ENCODE measurements at regions not wholly inside any gene's neighbourhood (a gene's known extent, or its start where the extent isn't known, plus 50 kb on each side); places are given as distances from the start of the nearest gene placed in this dataset.
"Not testable (repeated sequence)": the region's sequence is repeated elsewhere in the genome, so short reads cannot be mapped to it uniquely, and the experiment has no call there.

DNA sequence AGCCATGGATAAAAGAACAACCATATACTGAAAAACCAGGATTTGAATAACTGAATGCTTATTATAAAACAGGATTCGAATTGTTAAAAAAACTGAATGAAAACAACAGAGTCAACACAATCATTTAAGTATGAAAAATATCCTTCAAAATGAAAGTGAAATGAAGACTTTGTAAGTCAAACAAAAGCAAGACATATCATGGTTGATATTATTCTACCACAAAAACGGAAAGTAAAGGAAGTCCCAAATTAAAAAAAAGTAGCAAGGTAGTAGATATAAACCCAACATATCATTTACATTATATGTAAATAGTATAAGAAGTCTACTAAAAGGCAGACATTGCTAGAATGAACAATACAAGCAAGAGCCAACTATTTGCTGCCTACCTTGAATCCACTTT, 63.1 kb upstream of the POTEC start:
- H3K27ac Mint-ChIP-seq = peak overlapping the region in 1 of 2 donors; percentile 42

DNA sequence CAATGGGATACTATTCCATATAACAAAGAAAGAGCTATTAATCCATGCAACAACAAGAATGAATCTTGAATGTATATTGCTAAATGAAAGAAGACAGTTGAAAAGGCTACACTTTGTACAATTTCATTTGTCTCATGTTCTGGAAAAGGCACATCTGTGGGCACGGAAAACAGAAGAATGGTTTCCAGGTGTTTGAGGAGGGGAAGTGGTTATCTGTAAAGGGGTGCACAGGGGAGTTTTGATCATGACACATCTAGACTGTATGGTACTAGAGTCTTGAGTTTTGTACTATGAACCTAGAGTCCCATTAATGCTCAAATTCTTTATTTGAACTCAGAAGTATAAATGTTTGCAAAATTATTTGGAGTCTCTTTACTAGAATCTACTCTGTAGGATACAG, 64.0 kb upstream of the POTEC start:
- DNase-seq; H3K27ac Mint-ChIP-seq; H3K36me3 Mint-ChIP-seq (ENCODE audit: insufficient read depth); ATAC-seq (replicated peaks); H3K27me3 Mint-ChIP-seq; H3K9me3 Mint-ChIP-seq: not testable (repeated sequence)
- Mint-ChIP-seq H3K4me1 (ENCODE audit: low read depth in 2 of 2) (peaks cover 9 to 20% of the 10 kb centered on the region in 2 donors), H3K4me3 (peak overlapping the region; percentile 22 to 59)

More for the DNA sequence above, 63.1 kb upstream of the POTEC start:
- ATAC-seq (replicated peaks) = peak; percentile 44
- not testable (repeated sequence) for DNase-seq; H3K36me3 Mint-ChIP-seq (ENCODE audit: insufficient read depth); H3K27me3 Mint-ChIP-seq; H3K9me3 Mint-ChIP-seq
- peak overlapping the region; percentile 22 to 59 for H3K4me3 Mint-ChIP-seq
- peaks cover 9 to 17% of the 10 kb centered on the region in 2 donors for H3K4me1 Mint-ChIP-seq (ENCODE audit: low read depth in 2 of 2)

DNA sequence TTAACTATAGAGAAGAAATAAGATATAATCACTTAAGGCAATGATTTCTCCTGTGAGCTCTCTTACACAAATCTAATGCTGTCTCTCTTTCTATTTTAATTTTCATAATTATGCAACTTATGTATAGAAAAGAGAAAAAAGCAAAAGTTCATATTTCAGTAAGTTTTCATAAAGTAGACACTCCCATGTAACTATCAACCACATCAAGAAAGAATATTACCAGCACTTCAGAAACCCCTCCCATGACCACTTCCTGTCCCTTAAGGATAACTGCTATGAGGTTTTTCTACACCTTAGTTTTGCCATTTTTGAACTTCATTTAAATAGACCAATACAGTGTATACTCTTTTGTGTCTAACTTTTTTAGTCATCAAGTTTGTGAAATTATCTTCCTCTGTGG, 69.0 kb upstream of the POTEC start:
- not testable (repeated sequence) for DNase-seq; H3K9me3 Mint-ChIP-seq; H3K27me3 Mint-ChIP-seq; H3K36me3 Mint-ChIP-seq (ENCODE audit: insufficient read depth); H3K27ac Mint-ChIP-seq
- ATAC-seq (replicated peaks) = peak; percentile 99
- H3K4me1 Mint-ChIP-seq (ENCODE audit: low read depth in 2 of 2) = peaks cover 7 to 12% of the 10 kb centered on the region in 2 donors
- H3K4me3 Mint-ChIP-seq = peak overlapping the region; percentile 36 to 63

DNA sequence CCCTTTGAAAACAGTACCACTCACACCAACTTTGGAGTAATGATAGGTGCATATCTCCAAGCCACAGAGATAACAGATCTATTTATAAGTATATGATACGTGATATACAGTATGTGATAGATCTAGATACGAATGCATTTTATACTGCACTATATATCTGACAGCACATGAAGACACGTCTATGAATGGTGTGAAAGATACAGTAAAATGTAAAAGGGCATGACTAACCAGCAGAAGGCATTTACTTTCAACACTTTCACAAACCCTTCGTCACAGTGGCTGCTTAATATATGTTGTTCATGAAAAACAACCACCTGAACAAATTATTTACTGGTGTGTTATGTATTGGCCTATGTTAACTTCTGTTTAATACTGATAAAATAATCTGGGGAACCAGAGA, 71.1 kb upstream of the POTEC start:
- H3K36me3 Mint-ChIP-seq (ENCODE audit: insufficient read depth); DNase-seq; H3K4me3 Mint-ChIP-seq; ATAC-seq (replicated peaks); H3K27ac Mint-ChIP-seq; H3K27me3 Mint-ChIP-seq: not testable (repeated sequence)
- Mint-ChIP-seq H3K4me1 (ENCODE audit: low read depth in 2 of 2) (peaks cover 7 to 12% of the 10 kb centered on the region in 2 donors), H3K9me3 (peaks cover 4 to 13% of the 10 kb centered on the region in 2 donors)

DNA sequence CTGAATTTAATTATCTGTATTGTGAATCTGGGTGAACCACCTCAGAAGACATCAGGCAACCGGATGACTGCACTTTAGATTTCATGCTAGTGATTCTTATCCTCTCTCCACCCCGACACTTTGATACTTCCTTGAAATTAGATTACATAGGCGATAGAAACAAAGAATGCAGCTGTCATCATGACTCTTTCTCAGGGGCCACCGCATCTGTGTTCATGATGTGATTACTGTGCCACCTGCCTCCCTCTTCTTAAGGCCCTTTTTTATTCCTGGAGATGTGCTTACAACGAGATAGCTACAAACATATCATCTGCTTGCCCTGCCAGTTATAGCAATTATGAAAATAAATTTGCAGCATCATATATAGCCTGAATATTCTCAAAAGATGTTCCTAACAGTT, 83.9 kb upstream of the POTEC start:
- not testable (repeated sequence) for H3K27me3 Mint-ChIP-seq; H3K9me3 Mint-ChIP-seq; DNase-seq; H3K4me3 Mint-ChIP-seq; H3K36me3 Mint-ChIP-seq (ENCODE audit: insufficient read depth); H3K4me1 Mint-ChIP-seq (ENCODE audit: low read depth in 2 of 2); H3K27ac Mint-ChIP-seq; ATAC-seq (replicated peaks)

DNA sequence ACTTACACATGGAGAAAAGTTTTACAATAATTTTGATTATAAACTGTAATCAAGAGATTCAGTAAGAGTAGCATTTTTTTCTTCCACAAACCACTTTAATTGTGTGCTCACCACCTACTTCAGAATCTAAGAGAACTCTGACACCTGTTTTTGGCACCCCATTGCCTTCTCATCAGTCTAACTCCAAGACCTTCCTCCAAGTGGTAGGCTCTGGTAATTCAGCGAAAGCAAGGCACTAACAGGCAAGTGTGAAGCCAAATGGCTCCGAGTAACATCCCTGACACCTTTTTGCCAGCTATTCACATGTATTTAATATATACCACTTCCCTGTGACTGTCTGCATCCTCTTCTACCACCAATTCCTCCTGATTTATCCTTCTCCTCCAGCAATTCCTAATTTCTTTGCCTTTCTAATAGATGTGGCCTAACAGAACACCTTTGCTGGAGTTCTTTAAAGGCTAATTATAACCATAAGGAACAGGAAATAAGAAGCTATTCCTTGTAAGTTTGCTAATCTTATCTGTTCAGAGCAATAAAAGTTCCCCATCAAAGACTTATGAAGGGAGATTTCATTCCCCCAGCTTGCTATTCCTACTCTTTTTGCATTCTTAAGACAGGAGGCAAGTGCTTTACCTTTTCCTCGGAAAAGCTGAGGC, 85.1 kb upstream of the POTEC start:
- ATAC-seq (replicated peaks); H3K27me3 Mint-ChIP-seq; H3K4me1 Mint-ChIP-seq (ENCODE audit: low read depth in 2 of 2); H3K9me3 Mint-ChIP-seq; H3K4me3 Mint-ChIP-seq; DNase-seq; H3K36me3 Mint-ChIP-seq (ENCODE audit: insufficient read depth); H3K27ac Mint-ChIP-seq: not testable (repeated sequence)

DNA sequence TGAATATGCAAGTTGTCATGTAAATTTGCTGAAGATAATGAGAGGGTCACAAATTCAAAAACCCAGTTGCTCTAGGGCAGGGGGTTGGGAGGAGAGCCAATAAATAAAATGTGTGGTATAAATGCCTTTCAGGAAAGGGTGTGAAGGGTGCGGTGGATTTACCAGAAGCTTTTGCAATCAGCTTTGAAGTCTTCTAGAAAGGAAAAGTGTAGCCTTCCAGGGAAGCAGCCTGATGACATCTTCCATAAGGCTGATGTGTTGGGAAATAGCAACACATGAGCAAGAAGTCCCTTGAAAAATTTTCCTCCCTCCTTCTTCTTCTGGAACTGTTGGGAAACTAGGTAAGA, 85.6 kb upstream of the POTEC start:
- not testable (repeated sequence) for H3K27ac Mint-ChIP-seq; H3K9me3 Mint-ChIP-seq; ATAC-seq (replicated peaks); H3K27me3 Mint-ChIP-seq; H3K36me3 Mint-ChIP-seq (ENCODE audit: insufficient read depth); H3K4me3 Mint-ChIP-seq; H3K4me1 Mint-ChIP-seq (ENCODE audit: low read depth in 2 of 2); DNase-seq

DNA sequence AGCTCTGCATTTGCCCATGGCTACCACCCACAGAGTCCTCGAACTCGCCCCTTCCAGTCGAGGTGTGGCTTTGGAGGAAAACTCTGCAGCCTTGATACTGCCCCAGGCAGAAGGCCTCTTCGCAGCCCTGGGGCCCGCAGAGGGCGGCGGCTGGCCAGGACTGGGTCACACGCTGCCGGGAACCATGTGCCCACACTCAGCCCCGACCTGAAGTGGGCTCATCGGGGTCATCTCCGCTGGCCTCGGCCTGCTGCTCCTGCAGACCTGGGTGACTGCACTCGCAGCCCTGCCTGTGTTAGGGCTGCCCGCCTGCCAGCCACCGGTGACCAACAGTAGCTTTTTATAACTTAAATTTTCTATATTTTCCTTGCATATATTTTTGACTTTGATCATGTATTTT, 89.6 kb upstream of the POTEC start:
- not testable (repeated sequence) for H3K4me1 Mint-ChIP-seq (ENCODE audit: low read depth in 2 of 2); ATAC-seq (replicated peaks); H3K36me3 Mint-ChIP-seq (ENCODE audit: insufficient read depth); H3K27ac Mint-ChIP-seq; H3K9me3 Mint-ChIP-seq; H3K4me3 Mint-ChIP-seq; DNase-seq; H3K27me3 Mint-ChIP-seq

DNA sequence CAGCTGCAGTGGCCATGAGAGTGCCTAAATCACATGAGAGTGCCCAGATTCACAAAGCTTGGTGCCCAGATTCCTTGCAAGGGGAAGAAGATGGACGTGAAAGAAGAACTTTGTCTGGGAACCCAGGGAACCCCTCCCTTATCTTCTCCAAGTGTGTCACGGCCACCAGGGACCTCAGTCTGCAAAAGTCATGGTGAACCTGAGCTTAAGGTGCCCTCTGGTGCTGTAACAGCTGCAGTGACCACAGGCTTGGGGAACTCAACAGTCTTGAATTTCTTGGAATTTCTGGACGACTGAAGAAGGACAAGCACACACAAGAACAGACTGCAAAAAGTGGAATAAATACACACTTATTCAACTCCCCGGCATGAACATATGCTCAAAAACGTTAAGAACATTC, 94.6 kb upstream of the POTEC start:
- H3K4me3 Mint-ChIP-seq; DNase-seq; H3K9me3 Mint-ChIP-seq; H3K36me3 Mint-ChIP-seq (ENCODE audit: insufficient read depth); H3K4me1 Mint-ChIP-seq (ENCODE audit: low read depth in 2 of 2); H3K27ac Mint-ChIP-seq: not testable (repeated sequence)
- peak; percentile 52 for ATAC-seq (replicated peaks)
- H3K27me3 Mint-ChIP-seq = peaks cover 11 to 15% of the 10 kb centered on the region in 2 donors

DNA sequence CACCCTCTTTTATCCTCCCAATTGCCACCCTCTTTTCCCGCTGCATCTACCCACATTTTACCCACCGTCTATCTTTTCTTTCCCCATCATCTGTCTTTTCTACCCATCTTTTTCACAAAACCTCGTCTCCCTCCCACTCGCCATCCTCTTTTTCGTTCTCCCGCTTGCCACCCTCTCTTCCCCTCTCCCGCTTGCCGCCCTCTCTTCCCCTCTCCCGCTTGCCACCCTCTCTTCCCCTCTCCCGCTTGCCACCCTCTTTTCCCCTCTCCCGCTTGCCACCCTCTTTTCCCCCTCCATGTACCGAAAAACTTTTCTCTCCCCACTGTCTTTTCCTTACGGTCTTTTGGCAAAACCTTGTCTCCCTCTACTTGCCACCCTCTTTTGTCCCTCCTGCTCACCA, 97.7 kb upstream of the POTEC start:
- H3K36me3 Mint-ChIP-seq (ENCODE audit: insufficient read depth); H3K4me1 Mint-ChIP-seq (ENCODE audit: low read depth in 2 of 2); H3K9me3 Mint-ChIP-seq; DNase-seq; H3K27ac Mint-ChIP-seq; ATAC-seq (replicated peaks); H3K4me3 Mint-ChIP-seq: not testable (repeated sequence)
- peaks cover 11 to 15% of the 10 kb centered on the region in 2 donors for H3K27me3 Mint-ChIP-seq

DNA sequence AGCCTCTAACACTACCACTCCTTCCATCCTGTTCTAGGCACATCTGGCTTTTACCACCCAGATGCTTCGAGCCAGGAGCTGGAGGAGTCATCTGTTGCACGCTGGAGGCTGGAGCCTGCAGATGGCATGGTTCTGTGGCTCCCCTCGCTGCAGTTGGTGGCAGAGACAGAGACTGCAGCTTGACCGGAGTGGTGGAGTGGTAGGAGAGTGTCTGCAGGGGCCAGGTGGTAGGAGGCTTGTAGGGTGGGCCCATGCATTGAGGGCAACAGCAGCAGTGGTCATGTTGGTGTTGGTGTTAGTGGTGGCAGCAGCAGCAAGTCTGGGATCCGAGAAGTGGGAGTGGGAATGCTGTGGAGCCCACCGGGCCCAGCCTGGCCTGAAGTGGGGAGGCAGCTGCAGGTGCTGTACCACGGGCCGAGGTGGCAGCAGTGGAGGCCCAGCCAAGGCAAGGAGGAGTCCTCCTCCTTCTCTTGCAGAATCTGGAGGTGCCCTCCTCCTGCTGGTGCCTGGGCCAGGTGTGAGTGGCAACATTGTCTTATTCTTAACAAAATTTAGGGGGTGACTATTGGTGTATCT, 100.4 kb upstream of the POTEC start:
- H3K27ac Mint-ChIP-seq = peak overlapping the region in 1 of 2 donors; percentile 34
- H3K27me3 Mint-ChIP-seq = peaks cover 11 to 15% of the 10 kb centered on the region in 2 donors
- ATAC-seq (replicated peaks); H3K4me3 Mint-ChIP-seq; H3K9me3 Mint-ChIP-seq; H3K4me1 Mint-ChIP-seq (ENCODE audit: low read depth in 2 of 2); DNase-seq; H3K36me3 Mint-ChIP-seq (ENCODE audit: insufficient read depth): not testable (repeated sequence)

DNA sequence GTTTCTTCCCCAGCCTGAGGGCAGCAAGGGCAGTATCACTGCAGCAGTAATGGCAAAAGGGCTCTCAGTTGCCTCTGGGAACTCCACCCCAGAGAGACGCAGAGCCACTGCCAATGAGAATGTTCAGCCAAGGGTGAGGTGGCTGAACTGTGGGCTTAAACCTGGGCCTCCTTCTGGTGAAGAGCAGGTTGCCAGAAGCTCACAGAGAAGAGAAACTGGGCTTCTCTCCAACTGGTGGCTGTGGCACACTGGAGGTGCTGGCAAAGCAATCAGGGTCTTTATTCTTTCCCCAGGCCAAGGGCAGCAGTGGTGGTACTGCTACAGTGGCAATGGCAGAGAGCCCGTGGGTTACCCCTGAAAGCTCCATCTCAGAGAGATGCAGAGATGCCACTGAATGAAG, 54.9 kb upstream of the ANKRD30B start:
- H3K27ac Mint-ChIP-seq; H3K4me3 Mint-ChIP-seq; H3K9me3 Mint-ChIP-seq; ATAC-seq (replicated peaks); H3K36me3 Mint-ChIP-seq (ENCODE audit: insufficient read depth); H3K27me3 Mint-ChIP-seq; H3K4me1 Mint-ChIP-seq (ENCODE audit: low read depth in 2 of 2); DNase-seq: not testable (repeated sequence)

DNA sequence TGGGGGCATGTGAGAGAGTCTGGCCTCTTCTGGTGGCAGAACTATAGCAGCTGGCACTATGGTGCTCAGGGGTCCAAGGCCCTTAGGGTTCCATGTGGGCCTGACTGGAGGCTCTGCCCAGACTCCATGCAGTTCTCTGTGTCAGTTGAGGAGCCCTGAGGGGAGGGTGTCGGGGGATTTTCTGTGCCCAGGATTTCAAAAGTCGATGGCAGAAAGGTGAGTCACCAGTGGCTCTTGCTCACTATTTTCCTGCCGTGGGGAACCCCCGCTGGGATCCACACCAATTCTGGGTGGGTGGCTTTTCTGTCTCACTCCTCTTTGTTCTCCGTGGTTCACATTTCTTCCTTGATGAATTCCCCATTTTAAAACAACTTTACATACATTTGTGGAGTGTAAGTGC, 54.1 kb upstream of the ANKRD30B start:
- H3K4me1 Mint-ChIP-seq (ENCODE audit: low read depth in 2 of 2); H3K4me3 Mint-ChIP-seq; H3K9me3 Mint-ChIP-seq; H3K27me3 Mint-ChIP-seq; DNase-seq; H3K27ac Mint-ChIP-seq; H3K36me3 Mint-ChIP-seq (ENCODE audit: insufficient read depth); ATAC-seq (replicated peaks): not testable (repeated sequence)

DNA sequence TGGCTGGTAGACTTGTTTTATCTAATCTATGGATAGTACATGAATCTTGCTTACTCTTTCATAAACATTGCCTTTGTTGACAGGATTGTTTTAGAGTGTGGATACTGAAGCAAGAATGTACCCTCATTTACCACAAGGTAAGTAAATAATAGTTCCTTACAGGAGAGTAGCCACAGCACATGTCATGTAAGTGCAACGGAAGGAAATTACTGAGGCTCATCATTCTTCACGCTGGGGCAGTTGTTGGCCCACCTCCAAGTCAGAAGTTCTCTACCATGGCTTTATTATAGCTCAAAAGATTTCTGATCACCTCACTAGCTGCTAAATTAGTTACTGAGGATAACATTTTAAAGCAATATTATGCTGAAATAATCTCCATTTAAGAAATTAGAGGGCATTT, 50.0 kb upstream of the ANKRD30B start:
- H3K4me3 Mint-ChIP-seq; H3K27me3 Mint-ChIP-seq; ATAC-seq (replicated peaks); DNase-seq; H3K4me1 Mint-ChIP-seq (ENCODE audit: low read depth in 2 of 2); H3K9me3 Mint-ChIP-seq; H3K27ac Mint-ChIP-seq; H3K36me3 Mint-ChIP-seq (ENCODE audit: insufficient read depth): not testable (repeated sequence)

All from effector memory CD8-positive, alpha-beta T cell (primary cell).